Esophagus squamous epithelium (tissue), 5 donors: ENCODE measurements at regions not wholly inside any gene's neighbourhood (a gene's known extent, or its start where the extent isn't known, plus 50 kb on each side); places are given as distances from the start of the nearest gene placed in this dataset.

ENCODE experiments used
- DNase-seq: peaks from one replicate; lab custom pipeline; 2025; lab: John Stamatoyannopoulos, UW
- H3K27ac ChIP-seq, 4 donors: fragments of 200-600 bp; sonication (generic); one replicate each; pipeline ENCODE4 v1.5.1; 2016 to 2019; ENCODE audit warnings: mild to moderate bottlenecking in 1 of 4
- H3K27me3 ChIP-seq, 4 donors: fragments of 200-600 bp; sonication (generic); 1 replicate in 3 of 4; 2 replicates in 1 of 4; pipeline versions ENCODE4 v1.5.1 to v1.6.0; 2017 to 2021; ENCODE audit warnings: antibody characterized with exemption in 1 of 4
- H3K36me3 ChIP-seq, 3 donors: fragments of 200-600 bp; sonication (generic); one replicate each; pipeline ENCODE4 v1.5.1; 2016 to 2019
- H3K4me1 ChIP-seq, 3 donors: fragments of 200-600 bp; sonication (generic); one replicate each; pipeline ENCODE4 v1.5.1; 2017 to 2019
- H3K4me3 ChIP-seq, 4 donors: fragments of 200-600 bp; sonication (generic); 1 replicate in 3 of 4; 2 replicates in 1 of 4; pipeline ENCODE4 v1.5.1; 2016 to 2019; ENCODE audit warnings: mild to moderate bottlenecking in 2 of 4, moderate library complexity in 1 of 4
- H3K9me3 ChIP-seq, 3 donors: fragments of 200-600 bp; sonication (generic); one replicate each; pipeline ENCODE4 v1.5.1; 2016 to 2019
- CTCF ChIP-seq, 6 experiments: fragments of 450-650 bp in 4 of 6; fragments of 200-600 bp in 2 of 6; sonication (generic) in 2 of 6; IDR thresholded peaks; one replicate each; pipeline ENCODE4 v1.5.1; 2016 to 2019; ENCODE audit warnings: antibody characterized with exemption in 6 of 6, mild to moderate bottlenecking in 4 of 6, moderate library complexity in 4 of 6
- POLR2A ChIP-seq, 4 donors: fragments of 450-650 bp; IDR thresholded peaks; one replicate each; pipeline ENCODE4 v1.6.1; 2017; ENCODE audit warnings: antibody characterized with exemption in 4 of 4, mild to moderate bottlenecking in 4 of 4, moderate library complexity in 3 of 4
- WGBS, 2 donors: methylation state at CpG; one replicate each; pipeline ENCODE4 v1.1.5; 2018; 5-methylcytosine and 5-hydroxymethylcytosine counted together
- intact Hi-C: fragments of 100-400 bp; cut with DNase I; formaldehyde crosslinking; loops from one replicate; pipeline ENCODE4 v1.15.0; 2022
- donor health status: DM: yes; HTN: yes; CAD: no.

- no peak overlapping the region for H3K27ac ChIP-seq
- H3K4me3 ChIP-seq = no peak overlapping the region
- H3K36me3 ChIP-seq = no peaks in the 10 kb centered on the region
- no peak for DNase-seq
- intact Hi-C loops = no loop called here
- no peaks in the 10 kb centered on the region for H3K9me3 ChIP-seq
- H3K27me3 ChIP-seq = no peaks in the 10 kb centered on the region
- H3K4me1 ChIP-seq = no peaks in the 10 kb centered on the region
- WGBS, 2 donors = 73 to 92% methylated on average over 1 of the region's 1 CpG
- TF ChIP-seq CTCF (IDR thresholded peaks at IDR 0.05) (no peak), POLR2A (IDR thresholded peaks at IDR 0.05) (no peak)
Observed at GRCh38 chr1:200269256-200269655, 140.6 kb downstream of the ZNF281 start.

GRCh38 chr1:200267937-200268336, 141.9 kb downstream of the ZNF281 start:
- Histone ChIP-seq H3K36me3 (no peaks in the 10 kb centered on the region), H3K4me1 (no peaks in the 10 kb centered on the region), H3K9me3 (no peaks in the 10 kb centered on the region), H3K27ac (no peak overlapping the region), H3K4me3 (no peak overlapping the region), H3K27me3 (no peaks in the 10 kb centered on the region)
- no peak for TF ChIP-seq POLR2A (IDR thresholded peaks at IDR 0.05)
- no peak for TF ChIP-seq CTCF (IDR thresholded peaks at IDR 0.05)
- 92 to 100% methylated on average over 1 of the region's 1 CpG for WGBS, 2 donors
- no peak for DNase-seq
- intact Hi-C loops = no loop called here

- WGBS, 2 donors = 81 to 86% methylated on average over 4 of the region's 4 CpGs
- Histone ChIP-seq H3K27me3 (no peaks in the 10 kb centered on the region), H3K9me3 (no peaks in the 10 kb centered on the region), H3K36me3 (no peaks in the 10 kb centered on the region), H3K4me1 (no peaks in the 10 kb centered on the region), H3K27ac (no peak overlapping the region), H3K4me3 (no peak overlapping the region)
- TF ChIP-seq POLR2A (IDR thresholded peaks at IDR 0.05) (no peak), CTCF (IDR thresholded peaks at IDR 0.05) (no peak)
- intact Hi-C loops = no loop called here
- DNase-seq = no peak
Observed at GRCh38 chr1:200267458-200267857, 142.4 kb downstream of the ZNF281 start.

GRCh38 chr1:200266871-200267270, 143.0 kb downstream of the ZNF281 start:
- no peaks in the 10 kb centered on the region for H3K27me3 ChIP-seq
- no peak for DNase-seq
- no peak for TF ChIP-seq POLR2A (IDR thresholded peaks at IDR 0.05)
- TF ChIP-seq CTCF (IDR thresholded peaks at IDR 0.05) = no peak
- no peaks in the 10 kb centered on the region for H3K36me3 ChIP-seq
- H3K27ac ChIP-seq = no peak overlapping the region
- H3K4me1 ChIP-seq = no peaks in the 10 kb centered on the region
- intact Hi-C loops = no loop called here
- no peak overlapping the region for H3K4me3 ChIP-seq
- WGBS, 2 donors = 87 to 91% methylated on average over 3 of the region's 3 CpGs
- H3K9me3 ChIP-seq = no peaks in the 10 kb centered on the region

- Histone ChIP-seq H3K27ac (no peak overlapping the region), H3K9me3 (no peaks in the 10 kb centered on the region), H3K4me1 (no peaks in the 10 kb centered on the region), H3K4me3 (no peak overlapping the region), H3K36me3 (no peaks in the 10 kb centered on the region), H3K27me3 (no peaks in the 10 kb centered on the region)
- no peak for TF ChIP-seq CTCF (IDR thresholded peaks at IDR 0.05)
- no peak for TF ChIP-seq POLR2A (IDR thresholded peaks at IDR 0.05)
- intact Hi-C loops = no loop called here
- WGBS, 2 donors = 87 to 91% methylated on average over 5 of the region's 5 CpGs
- no peak for DNase-seq
Observed at GRCh38 chr1:200265881-200266280, 144.0 kb downstream of the ZNF281 start.
